ENCODE measurements at regions not wholly inside any gene's neighbourhood (a gene's known extent, or its start where the extent isn't known, plus 50 kb on each side); places are given as distances from the start of the nearest gene placed in this dataset.

DNA sequence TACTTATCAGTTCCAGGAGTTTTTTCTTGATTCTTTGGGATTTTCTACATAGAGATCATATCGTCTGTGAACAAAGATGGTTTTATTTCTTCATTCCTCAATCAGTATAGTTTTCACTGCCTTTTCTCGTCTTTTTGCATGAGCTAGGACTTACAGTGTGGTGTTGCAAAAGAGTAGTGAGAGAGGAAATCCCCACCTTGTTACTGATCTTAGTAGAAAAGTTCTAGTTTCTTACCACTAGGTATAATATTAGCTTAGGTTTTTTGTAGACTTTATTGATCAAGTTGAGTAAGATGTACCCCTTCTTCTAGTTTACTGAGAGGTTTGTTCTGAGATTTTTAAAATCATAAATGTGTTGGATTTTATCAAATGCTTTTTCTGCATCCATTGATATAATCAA, 123.3 kb downstream of the TMEM26 start:
- TF ChIP-seq ADNP (CRISPR knock-in tag; IDR thresholded peaks at IDR 0.05) (no peak), U2AF2 (IDR thresholded peaks at IDR 0.05; ENCODE audit: low read depth, low read length) (no peak), ZNF780A (CRISPR knock-in tag; IDR thresholded peaks at IDR 0.05) (no peak), EZH2 (conservative IDR thresholded peaks at IDR 0.05; ENCODE audit: low read depth, low read length) (no peak), CBX2 (IDR thresholded peaks at IDR 0.05; ENCODE audit: low read depth, low read length) (no peak), CBX2 (CRISPR knock-in tag; IDR thresholded peaks at IDR 0.05; ENCODE audit: low read depth) (no peak), FOXM1 (CRISPR knock-in tag; IDR thresholded peaks at IDR 0.05) (no peak), ZBTB7A (CRISPR knock-in tag; IDR thresholded peaks at IDR 0.05) (no peak), FOXJ3 (CRISPR knock-in tag; IDR thresholded peaks at IDR 0.05; ENCODE audit: borderline replicate concordance) (no peak), KDM1A (CRISPR knock-in tag; IDR thresholded peaks at IDR 0.05) (no peak)
- TF ChIP-seq, protein P1, sequence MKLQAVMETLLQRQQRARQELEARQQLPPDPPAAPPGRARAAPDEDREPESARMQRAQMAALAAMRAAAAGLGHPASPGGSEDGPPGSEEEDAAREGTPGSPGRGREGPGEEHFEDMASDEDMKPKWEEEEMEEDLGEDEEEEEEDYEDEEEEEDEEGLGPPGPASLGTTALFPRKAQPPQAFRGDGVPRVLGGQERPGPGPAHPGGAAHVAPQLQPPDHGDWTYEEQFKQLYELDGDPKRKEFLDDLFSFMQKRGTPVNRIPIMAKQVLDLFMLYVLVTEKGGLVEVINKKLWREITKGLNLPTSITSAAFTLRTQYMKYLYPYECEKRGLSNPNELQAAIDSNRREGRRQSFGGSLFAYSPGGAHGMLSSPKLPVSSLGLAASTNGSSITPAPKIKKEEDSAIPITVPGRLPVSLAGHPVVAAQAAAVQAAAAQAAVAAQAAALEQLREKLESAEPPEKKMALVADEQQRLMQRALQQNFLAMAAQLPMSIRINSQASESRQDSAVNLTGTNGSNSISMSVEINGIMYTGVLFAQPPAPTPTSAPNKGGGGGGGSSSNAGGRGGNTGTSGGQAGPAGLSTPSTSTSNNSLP (IDR thresholded peaks at IDR 0.05; ENCODE audit: low read depth, low read length), result no peak
